Amniotic stem cell (primary cell): ENCODE measurements at regions not wholly inside any gene's neighbourhood (a gene's known extent, or its start where the extent isn't known, plus 50 kb on each side); places are given as distances from the start of the nearest gene placed in this dataset.

Source experiments
- DNase-seq: peaks from one replicate; lab custom pipeline; 2025; lab: John Stamatoyannopoulos, UW

DNA sequence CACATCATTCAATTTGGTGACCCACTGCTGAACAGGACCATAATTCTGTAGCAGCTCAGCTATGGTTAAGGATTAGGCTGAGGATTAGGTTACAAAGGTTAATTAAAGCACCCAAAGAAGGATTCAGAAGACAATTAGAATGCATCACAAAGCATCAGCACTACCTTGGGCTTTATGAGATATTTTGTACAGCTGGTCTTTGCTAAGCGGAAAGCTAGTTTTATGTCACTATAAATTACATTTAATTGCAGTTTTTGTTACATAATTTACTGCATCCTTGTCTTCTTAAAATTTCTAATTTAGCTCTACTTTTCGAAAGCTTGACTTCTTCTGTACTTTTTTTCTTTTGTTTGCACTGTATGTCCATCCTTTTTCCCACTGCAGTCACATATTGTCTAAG lies 711.5 kb downstream of the RPS29 start:
- DNase-seq, result no peak

DNA sequence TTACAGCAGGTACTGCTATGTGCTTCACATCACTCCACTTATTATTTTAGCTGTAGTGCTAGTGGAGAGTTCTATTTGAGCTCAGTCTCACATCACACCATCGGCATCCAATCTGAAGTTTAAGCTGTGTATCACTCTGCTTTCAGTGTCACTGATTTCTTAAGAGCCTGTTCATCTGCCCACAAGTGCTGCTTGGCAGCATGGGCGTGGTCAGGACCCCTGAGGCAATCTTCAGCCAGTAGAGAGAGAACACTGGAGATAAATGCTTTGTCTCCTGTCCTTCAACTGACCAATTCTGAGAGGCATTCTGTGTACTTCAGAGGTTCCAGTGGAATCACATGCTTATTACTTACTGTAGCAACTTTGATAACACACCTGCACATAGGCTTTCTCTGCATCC lies 728.8 kb downstream of the RPS29 start:
- DNase-seq, result no peak

GRCh38 chr14:48853159-48853558 lies 733.0 kb downstream of the RPS29 start:
- DNase-seq, result no peak

DNA sequence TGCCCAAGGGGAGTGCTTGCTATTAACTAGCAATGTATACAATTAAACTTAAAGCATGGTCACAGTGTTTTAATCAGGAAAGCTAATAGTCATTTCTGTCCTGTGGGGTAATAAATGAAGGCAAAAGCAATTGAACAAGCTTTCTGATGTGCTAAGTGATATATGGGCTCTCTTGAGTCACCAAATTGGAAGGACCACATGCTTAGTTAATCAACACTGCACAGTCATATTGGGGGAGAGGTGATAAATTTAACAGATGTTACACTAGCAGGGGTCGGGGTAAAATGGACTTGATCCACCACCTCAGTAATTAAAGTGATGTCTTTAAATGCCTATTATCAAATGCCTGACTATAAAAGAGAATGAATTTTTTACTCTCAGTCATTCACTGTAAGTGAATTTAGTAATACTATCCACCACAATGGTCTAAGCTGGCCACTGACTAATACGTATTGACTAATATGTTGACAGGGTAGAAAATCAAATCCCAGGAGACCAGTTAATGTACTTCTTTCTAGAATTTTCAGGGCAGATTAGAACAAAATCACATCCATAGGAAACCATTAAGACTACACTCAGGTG lies 736.3 kb downstream of the RPS29 start:
- DNase-seq, result no peak

DNA sequence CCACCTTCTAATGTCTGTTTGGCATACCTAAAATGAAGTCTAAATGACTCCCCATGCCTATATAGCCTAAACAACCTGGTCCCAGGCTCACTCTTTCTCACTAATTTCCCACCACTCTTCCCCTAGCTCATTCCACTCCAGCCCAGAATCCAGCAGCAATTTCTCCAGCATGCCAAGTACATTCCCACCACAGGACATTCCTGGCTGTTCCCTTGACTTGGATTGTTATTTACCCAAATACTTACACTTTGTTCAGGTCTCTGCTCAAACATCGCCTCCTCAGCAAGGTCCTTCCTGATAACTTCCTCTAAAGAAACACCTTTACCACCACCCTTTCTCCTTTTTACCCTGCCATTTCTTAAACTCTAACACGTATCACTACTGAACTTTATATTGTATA lies 743.4 kb downstream of the RPS29 start:
- DNase-seq, result no peak

- no peak for DNase-seq
These were observed 760.1 kb downstream of the RPS29 start for GRCh38 chr14:48826058-48826457.

- DNase-seq, result no peak
These were observed 771.6 kb downstream of the RPS29 start for GRCh38 chr14:48814562-48814961.

DNA sequence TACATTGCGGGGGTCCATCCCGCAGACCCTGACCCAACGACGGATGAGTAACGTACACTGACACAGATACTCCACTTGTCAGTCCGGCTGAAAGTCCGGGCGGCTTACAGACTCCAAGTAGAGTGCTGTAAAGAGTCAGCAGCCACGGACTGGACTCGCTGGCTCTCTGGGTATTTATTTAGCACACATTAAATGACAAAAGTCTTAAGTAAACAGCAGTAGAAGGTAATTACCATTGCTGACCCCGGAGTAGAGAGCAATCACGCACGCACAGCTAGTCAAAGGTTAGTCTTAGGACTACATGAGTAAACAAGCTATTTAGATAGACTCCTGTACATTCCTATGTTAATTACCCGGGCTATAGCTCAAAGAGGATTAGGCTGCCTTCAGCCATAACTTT lies 780.9 kb downstream of the RPS29 start:
- DNase-seq, result no peak

DNA sequence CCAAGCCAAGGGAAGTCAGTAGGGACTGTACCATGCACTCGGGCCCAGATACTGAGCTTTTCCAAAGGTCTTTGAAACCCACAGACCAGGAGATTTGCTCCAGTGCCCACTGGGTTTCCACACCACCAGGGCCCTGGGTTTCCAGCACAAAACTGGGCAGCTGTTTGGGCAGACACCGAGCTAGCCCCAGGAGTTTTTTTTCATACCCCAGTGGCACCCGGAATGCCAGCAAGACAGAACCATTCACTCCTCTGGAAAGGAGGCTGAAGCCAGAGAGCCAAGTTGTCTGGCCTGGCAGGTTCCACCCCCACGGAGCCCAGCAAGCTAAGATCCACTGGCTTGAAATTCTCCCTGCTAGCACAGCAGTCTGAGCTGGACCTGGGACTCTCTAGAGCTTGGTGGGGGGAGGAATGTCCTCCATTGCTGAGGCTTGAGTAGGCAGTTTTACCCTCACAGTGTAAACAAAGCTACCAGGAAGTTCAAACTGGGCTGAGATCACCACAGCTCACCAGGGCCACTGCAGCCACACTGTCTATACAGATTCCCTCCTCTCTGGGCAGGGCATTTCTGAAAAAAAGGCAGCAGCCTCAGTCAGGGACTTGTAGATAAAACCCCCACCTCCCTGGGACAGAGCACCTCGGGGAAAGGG lies 793.7 kb downstream of the RPS29 start:
- DNase-seq, result no peak

- no peak for DNase-seq
These were observed 797.4 kb downstream of the RPS29 start for GRCh38 chr14:48788771-48789170.

DNA sequence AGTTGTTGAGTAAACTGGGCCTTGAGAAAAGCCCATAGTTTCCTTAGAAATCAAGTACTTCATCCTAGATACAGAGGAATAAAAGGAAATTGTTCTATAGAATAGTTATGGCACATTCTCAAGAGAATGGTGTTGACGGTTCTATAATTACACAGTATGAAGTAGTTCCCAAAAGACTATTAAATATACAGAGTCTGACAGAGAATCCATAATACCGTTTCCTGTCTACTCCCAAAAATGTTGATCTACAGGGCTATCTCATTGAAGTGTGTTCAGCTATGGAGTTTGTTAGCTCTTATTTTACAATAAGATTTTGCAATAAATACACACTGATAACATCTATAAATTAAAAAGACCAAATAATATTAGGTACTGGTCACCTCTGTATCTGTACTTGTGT lies 799.7 kb downstream of the RPS29 start:
- no peak for DNase-seq

- DNase-seq, result no peak
These were observed 814.5 kb downstream of the RPS29 start for GRCh38 chr14:48771717-48772116.

- no peak for DNase-seq
These were observed 834.9 kb downstream of the RPS29 start for GRCh38 chr14:48751293-48751692.

DNA sequence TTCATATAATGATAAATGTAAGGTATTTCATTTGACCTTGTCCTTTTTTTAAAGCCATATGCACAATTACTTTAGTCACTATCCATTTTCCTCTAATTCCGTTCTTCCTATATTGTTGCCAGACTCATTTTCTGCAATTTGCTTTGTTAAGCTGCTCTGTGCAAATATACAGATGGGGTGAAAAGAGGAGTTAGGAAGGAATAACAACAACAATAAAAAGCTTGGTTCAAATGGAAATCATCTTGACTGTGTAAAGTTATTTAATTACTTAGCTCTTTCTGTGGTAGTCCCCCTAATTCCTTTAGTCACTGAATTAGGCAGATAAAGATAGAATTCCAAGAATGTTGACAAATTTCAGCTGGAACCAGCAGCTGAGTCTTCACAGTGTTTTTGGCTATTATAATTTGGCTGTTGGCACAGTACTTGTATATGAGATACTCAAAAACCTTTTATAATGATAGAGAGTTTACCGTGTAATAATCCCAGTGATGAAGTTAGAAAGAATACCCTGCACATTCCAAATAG lies 838.0 kb downstream of the RPS29 start:
- no peak for DNase-seq

- no peak for DNase-seq
These were observed 838.6 kb downstream of the RPS29 start for GRCh38 chr14:48747561-48748089.

- no peak for DNase-seq
These were observed 842.0 kb downstream of the RPS29 start for GRCh38 chr14:48744202-48744601.

GRCh38 chr14:48738186-48738925 lies 847.8 kb downstream of the RPS29 start:
- DNase-seq, result no peak

DNA sequence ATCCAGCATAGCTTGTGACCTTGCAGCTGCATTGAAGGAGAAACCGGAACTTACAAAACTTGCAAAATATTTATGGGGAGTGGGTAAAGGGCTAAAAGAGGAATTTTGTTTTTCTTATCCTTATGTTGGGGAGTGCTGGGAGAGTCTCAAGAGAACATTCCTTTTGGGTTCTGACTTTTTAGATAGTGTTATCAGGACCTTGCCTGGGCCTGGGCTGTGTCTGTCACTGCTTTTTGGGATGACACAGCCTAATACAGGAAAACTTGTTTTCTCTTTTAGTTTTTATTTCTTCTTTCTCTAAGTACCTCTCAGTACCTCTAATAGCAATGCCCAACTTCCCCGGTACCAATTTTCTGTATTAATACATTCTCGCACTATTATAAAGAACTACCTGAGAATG lies 850.6 kb downstream of the RPS29 start:
- no peak for DNase-seq

GRCh38 chr14:48731260-48731659 lies 854.9 kb downstream of the RPS29 start:
- DNase-seq, result no peak

GRCh38 chr14:48726080-48726642 lies 860.0 kb downstream of the RPS29 start:
- no peak for DNase-seq

- DNase-seq, result no peak
These were observed 861.0 kb downstream of the RPS29 start for GRCh38 chr14:48725051-48725734.

GRCh38 chr14:48723841-48724495 lies 862.2 kb downstream of the RPS29 start:
- no peak for DNase-seq
